Uterus (tissue), 2 donors: ENCODE measurements at regions not wholly inside any gene's neighbourhood (a gene's known extent, or its start where the extent isn't known, plus 50 kb on each side); places are given as distances from the start of the nearest gene placed in this dataset.

Experiments used
- POLR2A ChIP-seq, 2 donors: fragments of 450-650 bp; IDR thresholded peaks; one replicate each; pipeline ENCODE4 v1.6.1; 2016; ENCODE audit warnings: antibody characterized with exemption in 2 of 2, mild to moderate bottlenecking in 1 of 2, moderate library complexity in 1 of 2
- TF ChIP-seq, protein P1 (sequence below), 4 experiments: fragments of 200-600 bp in 2 of 4; fragments of 450-650 bp in 2 of 4; sonication (generic) in 2 of 4; IDR thresholded peaks; one replicate each; pipeline ENCODE4 v1.5.1; 2016 to 2019; ENCODE audit warnings: antibody characterized with exemption in 4 of 4, mild to moderate bottlenecking in 2 of 4, moderate library complexity in 1 of 4

DNA sequence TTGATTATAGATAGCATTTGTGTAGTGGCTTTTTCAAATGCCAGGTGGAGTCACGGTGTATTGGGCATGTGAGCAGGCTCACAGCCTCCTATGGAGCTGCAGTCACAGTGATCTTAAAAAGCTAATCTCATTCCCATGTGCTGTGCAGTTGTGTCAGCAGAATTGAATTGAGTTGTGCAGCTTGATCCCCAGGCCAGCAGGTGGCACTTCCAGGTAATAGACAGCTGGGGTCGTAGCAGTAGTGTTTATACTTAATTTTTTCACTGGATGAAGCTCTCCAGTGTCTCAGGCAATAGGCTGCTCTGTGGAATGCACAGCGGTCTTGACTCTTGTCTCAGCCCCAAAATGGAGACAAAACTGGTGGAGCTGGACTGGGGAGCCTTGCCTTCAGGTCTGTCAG, 1028.1 kb downstream of the SH3BGRL start:
- TF ChIP-seq, protein P1, sequence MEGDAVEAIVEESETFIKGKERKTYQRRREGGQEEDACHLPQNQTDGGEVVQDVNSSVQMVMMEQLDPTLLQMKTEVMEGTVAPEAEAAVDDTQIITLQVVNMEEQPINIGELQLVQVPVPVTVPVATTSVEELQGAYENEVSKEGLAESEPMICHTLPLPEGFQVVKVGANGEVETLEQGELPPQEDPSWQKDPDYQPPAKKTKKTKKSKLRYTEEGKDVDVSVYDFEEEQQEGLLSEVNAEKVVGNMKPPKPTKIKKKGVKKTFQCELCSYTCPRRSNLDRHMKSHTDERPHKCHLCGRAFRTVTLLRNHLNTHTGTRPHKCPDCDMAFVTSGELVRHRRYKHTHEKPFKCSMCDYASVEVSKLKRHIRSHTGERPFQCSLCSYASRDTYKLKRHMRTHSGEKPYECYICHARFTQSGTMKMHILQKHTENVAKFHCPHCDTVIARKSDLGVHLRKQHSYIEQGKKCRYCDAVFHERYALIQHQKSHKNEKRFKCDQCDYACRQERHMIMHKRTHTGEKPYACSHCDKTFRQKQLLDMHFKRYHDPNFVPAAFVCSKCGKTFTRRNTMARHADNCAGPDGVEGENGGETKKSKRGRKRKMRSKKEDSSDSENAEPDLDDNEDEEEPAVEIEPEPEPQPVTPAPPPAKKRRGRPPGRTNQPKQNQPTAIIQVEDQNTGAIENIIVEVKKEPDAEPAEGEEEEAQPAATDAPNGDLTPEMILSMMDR (IDR thresholded peaks at IDR 0.05): no peak
- TF ChIP-seq POLR2A (IDR thresholded peaks at IDR 0.05): no peak
